Neural cell (in vitro differentiated cells): ENCODE measurements at regions not wholly inside any gene's neighbourhood (a gene's known extent, or its start where the extent isn't known, plus 50 kb on each side); places are given as distances from the start of the nearest gene placed in this dataset.

Source experiments
- CTCF ChIP-seq: fragments of 450-650 bp; IDR thresholded peaks from 2 replicates; pipeline ENCODE4 v1.5.1; 2014; ENCODE audit warnings: antibody characterized with exemption, mild to moderate bottlenecking, moderate library complexity; ENCODE audit not compliant: poor library complexity, severe bottlenecking
- EP300 ChIP-seq: fragments of 450-650 bp; conservative IDR thresholded peaks from 2 replicates; pipeline ENCODE4 v1.6.1; 2014; ENCODE audit warnings: antibody characterized with exemption, mild to moderate bottlenecking, moderate library complexity; ENCODE audit not compliant: poor library complexity, severe bottlenecking
- EZH2 ChIP-seq: fragments of 200-600, 300-800 bp; shearing (Covaris generic), sonication (generic); IDR thresholded peaks from 2 replicates; pipeline ENCODE4 v1.6.1; 2014; ENCODE audit warnings: antibody characterized with exemption, low read length, borderline replicate concordance, mild to moderate bottlenecking; ENCODE audit not compliant: insufficient read depth, poor library complexity, severe bottlenecking
- MXI1 ChIP-seq: fragments of 450-650 bp; conservative IDR thresholded peaks from 2 replicates; pipeline ENCODE4 v1.6.1; 2014; ENCODE audit warnings: antibody characterized with exemption, mild to moderate bottlenecking; ENCODE audit not compliant: poor library complexity, severe bottlenecking
- POLR2AphosphoS5 ChIP-seq: IDR thresholded peaks from 2 replicates; pipeline ENCODE4 v1.6.1; 2012
- RAD21 ChIP-seq: fragments of 450-650 bp; conservative IDR thresholded peaks from 2 replicates; pipeline ENCODE4 v1.6.1; 2014; ENCODE audit warnings: antibody characterized with exemption, mild to moderate bottlenecking, moderate library complexity
- SMC3 ChIP-seq: fragments of 450-650 bp; conservative IDR thresholded peaks from 2 replicates; pipeline ENCODE4 v1.6.1; 2014; ENCODE audit warnings: antibody characterized with exemption, mild to moderate bottlenecking, moderate library complexity; ENCODE audit not compliant: poor library complexity
- TAF1 ChIP-seq: IDR thresholded peaks from 2 replicates; pipeline ENCODE4 v1.6.1; 2012; ENCODE audit warnings: low read depth
- TF ChIP-seq, protein P1 (sequence below): IDR thresholded peaks from 2 replicates; pipeline ENCODE4 v1.6.1; 2012; ENCODE audit warnings: borderline replicate concordance

GRCh38 chr10:83960125-83960524 lies 179.2 kb upstream of the GHITM start:
- no peak for TF ChIP-seq CTCF
- TF ChIP-seq, protein P1, sequence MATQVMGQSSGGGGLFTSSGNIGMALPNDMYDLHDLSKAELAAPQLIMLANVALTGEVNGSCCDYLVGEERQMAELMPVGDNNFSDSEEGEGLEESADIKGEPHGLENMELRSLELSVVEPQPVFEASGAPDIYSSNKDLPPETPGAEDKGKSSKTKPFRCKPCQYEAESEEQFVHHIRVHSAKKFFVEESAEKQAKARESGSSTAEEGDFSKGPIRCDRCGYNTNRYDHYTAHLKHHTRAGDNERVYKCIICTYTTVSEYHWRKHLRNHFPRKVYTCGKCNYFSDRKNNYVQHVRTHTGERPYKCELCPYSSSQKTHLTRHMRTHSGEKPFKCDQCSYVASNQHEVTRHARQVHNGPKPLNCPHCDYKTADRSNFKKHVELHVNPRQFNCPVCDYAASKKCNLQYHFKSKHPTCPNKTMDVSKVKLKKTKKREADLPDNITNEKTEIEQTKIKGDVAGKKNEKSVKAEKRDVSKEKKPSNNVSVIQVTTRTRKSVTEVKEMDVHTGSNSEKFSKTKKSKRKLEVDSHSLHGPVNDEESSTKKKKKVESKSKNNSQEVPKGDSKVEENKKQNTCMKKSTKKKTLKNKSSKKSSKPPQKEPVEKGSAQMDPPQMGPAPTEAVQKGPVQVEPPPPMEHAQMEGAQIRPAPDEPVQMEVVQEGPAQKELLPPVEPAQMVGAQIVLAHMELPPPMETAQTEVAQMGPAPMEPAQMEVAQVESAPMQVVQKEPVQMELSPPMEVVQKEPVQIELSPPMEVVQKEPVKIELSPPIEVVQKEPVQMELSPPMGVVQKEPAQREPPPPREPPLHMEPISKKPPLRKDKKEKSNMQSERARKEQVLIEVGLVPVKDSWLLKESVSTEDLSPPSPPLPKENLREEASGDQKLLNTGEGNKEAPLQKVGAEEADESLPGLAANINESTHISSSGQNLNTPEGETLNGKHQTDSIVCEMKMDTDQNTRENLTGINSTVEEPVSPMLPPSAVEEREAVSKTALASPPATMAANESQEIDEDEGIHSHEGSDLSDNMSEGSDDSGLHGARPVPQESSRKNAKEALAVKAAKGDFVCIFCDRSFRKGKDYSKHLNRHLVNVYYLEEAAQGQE = no peak
- no peak for TF ChIP-seq MXI1
- TF ChIP-seq TAF1 = no peak
- no peak for TF ChIP-seq EZH2
- TF ChIP-seq RAD21 = no peak
- no peak for TF ChIP-seq SMC3
- TF ChIP-seq EP300 = no peak
- TF ChIP-seq POLR2AphosphoS5 = no peak
